ENCODE measurements at regions not wholly inside any gene's neighbourhood (a gene's known extent, or its start where the extent isn't known, plus 50 kb on each side); places are given as distances from the start of the nearest gene placed in this dataset.

- TF ChIP-seq NFIC (IDR thresholded peaks at IDR 0.05) (no peak), TEAD4 (IDR thresholded peaks at IDR 0.05) (no peak), EP300 (IDR thresholded peaks at IDR 0.05; ENCODE audit: borderline replicate concordance) (no peak), CEBPB (IDR thresholded peaks at IDR 0.05) (no peak), YY1 (IDR thresholded peaks at IDR 0.05; ENCODE audit: low read depth) (no peak), TAF1 (IDR thresholded peaks at IDR 0.05; ENCODE audit: low read depth) (no peak), EGR1 (IDR thresholded peaks at IDR 0.05) (no peak), REST (IDR thresholded peaks at IDR 0.05; ENCODE audit: low read depth) (no peak), USF1 (IDR thresholded peaks at IDR 0.05) (no peak), CREB1 (IDR thresholded peaks at IDR 0.05; ENCODE audit: low read depth) (no peak), MAX (IDR thresholded peaks at IDR 0.05) (no peak), ZBTB7A (IDR thresholded peaks at IDR 0.05; ENCODE audit: low read depth) (no peak), RAD21 (IDR thresholded peaks at IDR 0.05; ENCODE audit: low read depth) (no peak), TCF12 (IDR thresholded peaks at IDR 0.05; ENCODE audit: low read depth) (no peak), FOXM1 (IDR thresholded peaks at IDR 0.05; ENCODE audit: borderline replicate concordance, low read depth) (no peak)
Measured at GRCh38 chr18:67142604-67143003, 373.9 kb downstream of the DSEL start.

GRCh38 chr18:67140495-67140894, 376.0 kb downstream of the DSEL start:
- no peak for TF ChIP-seq CEBPB (IDR thresholded peaks at IDR 0.05)
- no peak for TF ChIP-seq ZBTB7A (IDR thresholded peaks at IDR 0.05; ENCODE audit: low read depth)
- no peak for TF ChIP-seq TCF12 (IDR thresholded peaks at IDR 0.05; ENCODE audit: low read depth)
- no peak for TF ChIP-seq NFIC (IDR thresholded peaks at IDR 0.05)
- no peak for TF ChIP-seq FOXM1 (IDR thresholded peaks at IDR 0.05; ENCODE audit: borderline replicate concordance, low read depth)
- no peak for TF ChIP-seq REST (IDR thresholded peaks at IDR 0.05; ENCODE audit: low read depth)
- TF ChIP-seq RAD21 (IDR thresholded peaks at IDR 0.05; ENCODE audit: low read depth): no peak
- no peak for TF ChIP-seq CREB1 (IDR thresholded peaks at IDR 0.05; ENCODE audit: low read depth)
- no peak for TF ChIP-seq MAX (IDR thresholded peaks at IDR 0.05)
- no peak for TF ChIP-seq EP300 (IDR thresholded peaks at IDR 0.05; ENCODE audit: borderline replicate concordance)
- TF ChIP-seq EGR1 (IDR thresholded peaks at IDR 0.05): no peak
- TF ChIP-seq TAF1 (IDR thresholded peaks at IDR 0.05; ENCODE audit: low read depth): no peak
- TF ChIP-seq YY1 (IDR thresholded peaks at IDR 0.05; ENCODE audit: low read depth): no peak
- TF ChIP-seq USF1 (IDR thresholded peaks at IDR 0.05): no peak
- TF ChIP-seq TEAD4 (IDR thresholded peaks at IDR 0.05): no peak

- no peak for TF ChIP-seq NFIC (IDR thresholded peaks at IDR 0.05)
- no peak for TF ChIP-seq CREB1 (IDR thresholded peaks at IDR 0.05; ENCODE audit: low read depth)
- no peak for TF ChIP-seq EP300 (IDR thresholded peaks at IDR 0.05; ENCODE audit: borderline replicate concordance)
- TF ChIP-seq RAD21 (IDR thresholded peaks at IDR 0.05; ENCODE audit: low read depth): no peak
- no peak for TF ChIP-seq CEBPB (IDR thresholded peaks at IDR 0.05)
- TF ChIP-seq TCF12 (IDR thresholded peaks at IDR 0.05; ENCODE audit: low read depth): no peak
- no peak for TF ChIP-seq EGR1 (IDR thresholded peaks at IDR 0.05)
- no peak for TF ChIP-seq ZBTB7A (IDR thresholded peaks at IDR 0.05; ENCODE audit: low read depth)
- TF ChIP-seq FOXM1 (IDR thresholded peaks at IDR 0.05; ENCODE audit: borderline replicate concordance, low read depth): no peak
Measured at GRCh38 chr18:67139899-67140298, 376.6 kb downstream of the DSEL start.

GRCh38 chr18:67135981-67136380, 380.5 kb downstream of the DSEL start:
- TF ChIP-seq FOXM1 (IDR thresholded peaks at IDR 0.05; ENCODE audit: borderline replicate concordance, low read depth): no peak
- no peak for TF ChIP-seq ZBTB7A (IDR thresholded peaks at IDR 0.05; ENCODE audit: low read depth)
- no peak for TF ChIP-seq YY1 (IDR thresholded peaks at IDR 0.05; ENCODE audit: low read depth)
- no peak for TF ChIP-seq REST (IDR thresholded peaks at IDR 0.05; ENCODE audit: low read depth)
- no peak for TF ChIP-seq TCF12 (IDR thresholded peaks at IDR 0.05; ENCODE audit: low read depth)
- TF ChIP-seq USF1 (IDR thresholded peaks at IDR 0.05): no peak
- no peak for TF ChIP-seq TAF1 (IDR thresholded peaks at IDR 0.05; ENCODE audit: low read depth)
- no peak for TF ChIP-seq RAD21 (IDR thresholded peaks at IDR 0.05; ENCODE audit: low read depth)
- TF ChIP-seq TEAD4 (IDR thresholded peaks at IDR 0.05): no peak
- TF ChIP-seq NFIC (IDR thresholded peaks at IDR 0.05): no peak
